ENCODE measurements at regions not wholly inside any gene's neighbourhood (a gene's known extent, or its start where the extent isn't known, plus 50 kb on each side); places are given as distances from the start of the nearest gene placed in this dataset.

GRCh38 chr9:89778100-89779090 is 173.6 kb downstream of the GADD45G start:
- Mint-ChIP-seq H3K27me3 (ENCODE audit: low read depth) (no peaks in the 10 kb centered on the region), H3K9me3 (no peaks in the 10 kb centered on the region), H3K4me1 (ENCODE audit: low read depth) (peaks cover 3% of the 10 kb centered on the region), H3K36me3 (ENCODE audit: insufficient read depth) (no peaks in the 10 kb centered on the region), H3K4me3 (no peak overlapping the region)
- ATAC-seq: no peak
- DNase-seq: no peak

DNA sequence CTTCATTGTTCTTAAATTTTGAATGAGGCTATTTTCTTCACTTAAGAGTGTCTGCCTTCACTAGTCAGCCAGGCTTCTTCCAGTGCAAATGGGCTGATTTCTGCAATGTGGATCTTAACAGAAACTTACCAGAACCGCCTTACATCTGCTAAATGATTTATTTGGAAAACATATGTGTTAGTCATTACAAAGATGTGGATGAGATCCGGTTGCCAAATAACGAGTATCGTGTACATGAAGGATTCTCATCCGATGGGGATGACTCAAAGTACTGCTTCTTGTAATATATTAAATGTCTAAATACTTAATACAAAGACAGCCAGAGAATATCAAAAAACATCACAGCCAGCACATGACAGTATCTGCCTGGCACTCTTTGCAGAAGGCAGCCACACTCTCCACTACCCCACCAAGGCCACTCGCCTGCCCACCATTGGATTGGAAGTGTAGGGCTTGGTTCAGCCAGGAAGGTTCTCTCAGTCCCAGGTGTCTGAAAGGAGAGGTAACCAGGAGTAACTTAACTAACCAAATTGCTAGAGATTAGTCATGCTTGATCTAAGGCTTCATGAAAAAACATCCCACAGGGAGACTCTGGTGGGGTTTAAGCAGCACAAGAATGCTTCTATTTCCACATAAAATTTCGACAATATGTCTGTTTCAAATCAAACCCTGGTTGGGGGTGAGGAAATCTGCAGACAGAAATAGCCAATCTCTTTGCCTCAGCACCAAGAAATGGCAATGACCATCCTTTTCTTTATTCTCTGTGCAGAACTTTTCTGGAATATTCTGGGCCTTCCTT is 174.8 kb downstream of the GADD45G start:
- ATAC-seq (no peak), DNase-seq (no peak)
- Mint-ChIP-seq H3K4me3 (no peak overlapping the region), H3K36me3 (ENCODE audit: insufficient read depth) (no peaks in the 10 kb centered on the region), H3K27me3 (ENCODE audit: low read depth) (no peaks in the 10 kb centered on the region), H3K9me3 (no peaks in the 10 kb centered on the region), H3K4me1 (ENCODE audit: low read depth) (peaks cover 3% of the 10 kb centered on the region)

DNA sequence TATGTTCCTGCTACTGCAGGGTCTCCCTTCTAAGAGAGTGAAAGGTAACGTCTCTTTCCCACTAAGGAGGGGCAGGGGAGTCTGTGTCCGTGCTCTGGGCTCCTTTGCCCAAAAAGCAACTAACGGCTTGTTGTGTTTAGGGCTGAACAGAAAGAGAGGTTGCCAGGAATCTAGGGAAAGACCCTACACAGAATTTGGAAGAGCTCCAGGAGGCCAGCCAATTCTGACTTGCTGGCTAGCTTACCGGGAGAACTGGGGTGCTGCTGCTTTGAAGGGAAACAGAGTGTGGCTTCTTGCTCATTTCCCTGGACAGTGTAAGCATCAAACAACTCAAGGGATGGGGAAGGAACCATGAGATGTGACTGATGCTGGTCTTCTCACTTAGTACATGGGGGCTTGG is 176.1 kb downstream of the GADD45G start:
- H3K4me1 Mint-ChIP-seq (ENCODE audit: low read depth): peaks cover 3% of the 10 kb centered on the region
- no peaks in the 10 kb centered on the region for H3K27me3 Mint-ChIP-seq (ENCODE audit: low read depth)
- no peak for ATAC-seq
- H3K4me3 Mint-ChIP-seq: no peak overlapping the region
- H3K9me3 Mint-ChIP-seq: no peaks in the 10 kb centered on the region
- DNase-seq: no peak
- H3K36me3 Mint-ChIP-seq (ENCODE audit: insufficient read depth): no peaks in the 10 kb centered on the region

GRCh38 chr9:89781838-89782540 is 177.2 kb downstream of the GADD45G start:
- H3K4me1 Mint-ChIP-seq (ENCODE audit: low read depth): peaks cover 3% of the 10 kb centered on the region
- no peak overlapping the region for H3K4me3 Mint-ChIP-seq
- no peaks in the 10 kb centered on the region for H3K27me3 Mint-ChIP-seq (ENCODE audit: low read depth)
- DNase-seq: no peak
- H3K36me3 Mint-ChIP-seq (ENCODE audit: insufficient read depth): no peaks in the 10 kb centered on the region
- H3K9me3 Mint-ChIP-seq: no peaks in the 10 kb centered on the region
- ATAC-seq: no peak

DNA sequence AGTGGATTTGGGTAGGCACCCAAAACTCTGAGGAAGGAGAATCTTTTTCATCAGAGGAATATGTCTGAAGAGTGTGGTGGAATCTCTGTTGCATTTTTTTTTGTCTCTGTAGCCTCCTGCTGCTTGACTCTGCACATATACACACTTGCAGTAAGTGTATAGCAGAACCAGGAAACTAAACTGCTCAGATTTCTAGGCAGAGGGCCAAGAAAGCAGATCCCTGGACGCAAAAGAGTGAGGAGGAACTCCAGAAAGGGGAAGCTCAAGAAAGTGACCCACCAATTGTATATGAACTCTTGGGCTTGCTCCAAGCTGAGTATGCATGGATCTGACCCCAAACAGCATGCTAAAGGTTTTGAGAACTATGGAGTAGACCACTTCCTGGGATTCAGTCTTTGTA is 181.8 kb downstream of the GADD45G start:
- ATAC-seq (no peak), DNase-seq (no peak)
- Mint-ChIP-seq H3K4me1 (ENCODE audit: low read depth) (peaks cover 3% of the 10 kb centered on the region), H3K36me3 (ENCODE audit: insufficient read depth) (no peaks in the 10 kb centered on the region), H3K4me3 (no peak overlapping the region), H3K9me3 (no peaks in the 10 kb centered on the region), H3K27me3 (ENCODE audit: low read depth) (no peaks in the 10 kb centered on the region)

GRCh38 chr9:89787595-89787994 is 182.8 kb downstream of the GADD45G start:
- DNase-seq: no peak
- H3K27me3 Mint-ChIP-seq (ENCODE audit: low read depth): no peaks in the 10 kb centered on the region
- H3K4me3 Mint-ChIP-seq: no peak overlapping the region
- no peaks in the 10 kb centered on the region for H3K9me3 Mint-ChIP-seq
- H3K36me3 Mint-ChIP-seq (ENCODE audit: insufficient read depth): no peaks in the 10 kb centered on the region
- no peak for ATAC-seq
- no peaks in the 10 kb centered on the region for H3K4me1 Mint-ChIP-seq (ENCODE audit: low read depth)

DNA sequence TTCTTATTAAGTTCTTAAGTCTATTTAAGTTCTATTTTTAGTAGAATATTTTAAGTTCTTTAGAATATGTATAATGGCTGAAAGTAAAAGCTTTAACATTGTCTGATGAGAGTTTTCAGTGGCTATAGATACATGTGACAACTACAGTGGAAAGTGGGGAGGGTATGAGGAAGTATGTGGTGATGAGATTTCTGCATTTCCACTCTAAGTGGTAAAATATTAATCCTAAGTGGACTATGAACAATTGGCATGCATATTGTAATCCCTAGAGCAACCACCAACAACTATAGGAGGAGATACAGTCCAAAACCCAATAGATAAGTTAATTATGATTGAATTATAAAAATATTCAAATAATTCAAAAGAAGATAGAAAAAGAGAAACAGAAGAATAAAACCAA is 183.6 kb downstream of the GADD45G start:
- H3K9me3 Mint-ChIP-seq: no peaks in the 10 kb centered on the region
- ATAC-seq (no peak), DNase-seq (no peak)
- H3K4me3 Mint-ChIP-seq: no peak overlapping the region
- no peaks in the 10 kb centered on the region for H3K36me3 Mint-ChIP-seq (ENCODE audit: insufficient read depth)
- H3K27me3 Mint-ChIP-seq (ENCODE audit: low read depth): no peaks in the 10 kb centered on the region
- no peaks in the 10 kb centered on the region for H3K4me1 Mint-ChIP-seq (ENCODE audit: low read depth)

DNA sequence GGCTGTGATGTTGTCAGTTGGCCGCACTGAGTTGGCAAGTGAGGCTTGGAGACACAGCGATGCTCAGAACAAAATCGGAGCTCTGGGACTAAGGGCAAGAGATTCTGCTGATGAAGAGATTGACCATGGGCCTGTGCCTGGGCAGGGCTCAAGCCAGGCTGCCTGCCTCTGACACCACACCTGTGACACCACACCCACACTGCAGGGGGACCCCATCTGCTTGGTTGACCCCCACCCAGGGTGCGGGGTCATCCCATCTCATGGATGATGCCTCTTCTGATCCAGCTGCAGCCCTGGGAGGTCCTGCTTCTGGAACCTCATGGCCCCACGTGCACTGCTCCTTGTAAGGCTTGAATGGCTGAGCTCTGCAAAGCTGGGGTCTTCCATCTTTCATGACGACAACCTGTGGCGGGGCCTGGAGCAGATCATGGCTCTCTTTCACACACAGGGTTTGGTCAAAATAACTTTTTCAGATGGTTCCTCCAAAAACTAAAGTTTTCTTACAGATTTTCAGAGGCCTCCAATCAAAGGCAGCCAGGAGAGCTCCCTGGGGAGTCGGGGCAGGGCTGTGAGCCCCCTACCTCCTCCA is 185.2 kb downstream of the GADD45G start:
- ATAC-seq (no peak), DNase-seq (no peak)
- Mint-ChIP-seq H3K27me3 (ENCODE audit: low read depth) (no peaks in the 10 kb centered on the region), H3K4me3 (no peak overlapping the region), H3K4me1 (ENCODE audit: low read depth) (no peaks in the 10 kb centered on the region), H3K36me3 (ENCODE audit: insufficient read depth) (no peaks in the 10 kb centered on the region), H3K9me3 (no peaks in the 10 kb centered on the region)

DNA sequence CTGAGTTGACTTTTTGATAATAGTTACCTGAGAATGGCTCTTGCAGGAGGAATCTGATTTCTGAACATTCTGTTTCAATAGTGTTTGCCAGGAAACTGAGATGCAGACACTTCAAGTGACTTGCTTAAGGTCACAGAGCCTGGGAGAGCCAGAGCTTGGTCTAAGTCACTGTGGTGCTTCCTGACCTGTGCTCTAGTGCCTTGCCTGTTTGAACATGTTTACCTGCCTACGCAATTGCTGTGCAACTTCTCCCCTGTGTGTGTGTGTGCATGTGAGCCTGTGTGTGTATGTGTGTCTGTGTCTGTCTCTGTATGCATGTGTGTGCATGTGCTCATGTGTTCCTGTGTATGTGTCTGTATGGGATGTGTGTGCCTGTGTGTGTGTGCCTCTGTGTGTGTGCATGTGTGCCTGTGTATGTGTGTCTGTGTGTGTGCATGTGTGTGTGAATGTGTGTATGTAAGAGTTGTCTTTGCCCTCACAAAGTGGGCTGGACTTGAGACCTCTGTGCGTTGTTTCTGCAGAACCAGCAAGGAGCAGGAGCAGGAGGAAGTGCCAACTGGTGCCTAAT is 185.8 kb downstream of the GADD45G start:
- H3K36me3 Mint-ChIP-seq (ENCODE audit: insufficient read depth): no peaks in the 10 kb centered on the region
- H3K9me3 Mint-ChIP-seq: no peaks in the 10 kb centered on the region
- no peak overlapping the region for H3K4me3 Mint-ChIP-seq
- no peaks in the 10 kb centered on the region for H3K27me3 Mint-ChIP-seq (ENCODE audit: low read depth)
- ATAC-seq: no peak
- H3K4me1 Mint-ChIP-seq (ENCODE audit: low read depth): no peaks in the 10 kb centered on the region
- no peak for DNase-seq

DNA sequence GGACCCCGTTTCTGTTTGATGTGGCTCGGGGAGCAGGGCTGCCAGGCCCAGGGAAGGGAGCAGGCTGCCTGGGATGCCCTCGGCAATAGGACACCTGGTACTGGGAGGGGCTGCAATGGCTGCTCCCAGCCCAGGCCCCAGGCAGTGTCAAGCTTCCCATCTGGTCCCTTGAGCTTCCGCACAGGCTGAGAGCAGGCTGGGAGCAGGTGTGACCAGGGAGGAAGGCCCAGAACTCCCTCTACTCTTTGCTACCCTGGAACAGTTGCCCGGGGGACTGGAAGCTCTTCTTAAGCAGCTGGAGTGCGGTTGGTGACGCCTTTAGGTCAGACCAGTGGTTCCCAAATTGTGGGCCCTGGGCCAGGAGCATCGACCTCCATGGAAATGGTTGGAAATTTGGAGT is 186.9 kb downstream of the GADD45G start:
- Mint-ChIP-seq H3K9me3 (no peaks in the 10 kb centered on the region), H3K4me1 (ENCODE audit: low read depth) (no peaks in the 10 kb centered on the region), H3K4me3 (no peak overlapping the region), H3K36me3 (ENCODE audit: insufficient read depth) (no peaks in the 10 kb centered on the region), H3K27me3 (ENCODE audit: low read depth) (no peaks in the 10 kb centered on the region)
- ATAC-seq: no peak
- no peak for DNase-seq

DNA sequence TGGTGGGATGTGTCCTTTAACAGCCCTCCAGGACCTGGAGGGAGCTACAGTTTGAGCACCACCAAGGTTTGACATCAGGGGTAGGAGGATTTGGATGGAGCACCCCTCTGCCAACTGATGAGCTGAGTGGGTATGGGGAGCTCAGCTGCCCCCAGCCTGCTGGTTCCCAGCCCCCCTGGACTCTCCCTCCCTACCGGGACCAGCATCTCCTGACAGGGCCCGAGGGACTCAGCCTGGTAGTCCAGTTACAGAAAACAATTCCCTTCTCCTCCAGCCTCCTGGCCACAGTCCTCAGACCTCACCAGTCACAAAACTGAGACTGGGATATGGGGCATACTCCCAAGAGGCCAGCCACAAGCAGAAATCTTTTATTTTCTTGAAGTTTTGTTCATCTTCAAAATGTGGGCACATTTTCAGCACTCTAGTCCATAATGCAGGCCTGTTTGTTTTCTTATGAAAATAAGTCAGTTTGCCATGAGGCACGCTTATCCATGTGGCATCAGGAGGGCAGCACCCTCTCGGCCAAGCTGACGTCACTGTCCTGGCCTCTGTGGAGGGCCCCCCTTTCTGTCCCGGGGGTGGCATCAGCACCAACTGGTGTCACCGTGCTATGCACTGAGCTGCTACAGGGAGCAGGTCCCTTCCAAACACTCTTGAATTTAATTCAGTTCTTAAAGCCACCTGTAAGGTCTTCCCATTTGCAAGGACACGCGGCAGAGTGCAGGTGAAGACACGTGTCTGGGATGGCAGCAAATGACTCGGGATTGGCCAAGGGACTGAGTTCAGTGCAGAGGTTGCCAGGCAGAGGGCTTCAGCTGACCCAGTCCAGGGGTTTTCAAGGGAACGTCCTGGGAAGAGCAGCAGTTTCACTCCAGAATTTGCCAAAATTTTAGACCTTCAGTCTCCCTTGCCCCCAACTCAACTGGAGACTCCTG is 187.6 kb downstream of the GADD45G start:
- H3K36me3 Mint-ChIP-seq (ENCODE audit: insufficient read depth): no peaks in the 10 kb centered on the region
- no peak overlapping the region for H3K4me3 Mint-ChIP-seq
- DNase-seq (no peak), ATAC-seq (no peak)
- no peaks in the 10 kb centered on the region for H3K4me1 Mint-ChIP-seq (ENCODE audit: low read depth)
- H3K27me3 Mint-ChIP-seq (ENCODE audit: low read depth): no peaks in the 10 kb centered on the region
- H3K9me3 Mint-ChIP-seq: no peaks in the 10 kb centered on the region

DNA sequence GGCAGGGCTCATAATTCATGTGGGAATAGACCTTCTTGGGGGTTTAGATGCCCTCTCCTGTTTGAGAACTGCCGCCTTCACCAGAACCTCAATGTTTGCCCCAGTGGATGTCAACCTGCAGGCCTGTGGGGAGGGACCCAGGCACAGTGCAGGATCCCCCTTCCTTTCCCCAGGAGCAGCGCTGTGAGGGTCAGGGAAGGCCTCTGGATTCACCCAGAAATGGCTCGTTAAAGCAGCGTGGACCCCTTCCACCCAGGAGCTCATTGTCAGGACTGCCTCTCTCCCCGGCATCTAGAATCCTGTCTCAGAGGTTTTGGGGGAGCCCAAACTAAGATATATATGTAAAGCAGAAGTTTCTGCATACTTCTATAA is 188.3 kb downstream of the GADD45G start:
- Mint-ChIP-seq H3K4me3 (no peak overlapping the region), H3K9me3 (no peaks in the 10 kb centered on the region), H3K4me1 (ENCODE audit: low read depth) (no peaks in the 10 kb centered on the region), H3K36me3 (ENCODE audit: insufficient read depth) (no peaks in the 10 kb centered on the region), H3K27me3 (ENCODE audit: low read depth) (no peaks in the 10 kb centered on the region)
- no peak for ATAC-seq
- no peak for DNase-seq

GRCh38 chr9:89793551-89793950 is 188.7 kb downstream of the GADD45G start:
- DNase-seq (no peak), ATAC-seq (no peak)
- Mint-ChIP-seq H3K9me3 (no peaks in the 10 kb centered on the region), H3K4me3 (no peak overlapping the region), H3K36me3 (ENCODE audit: insufficient read depth) (no peaks in the 10 kb centered on the region), H3K27me3 (ENCODE audit: low read depth) (no peaks in the 10 kb centered on the region), H3K4me1 (ENCODE audit: low read depth) (no peaks in the 10 kb centered on the region)

Measured in activated T-cell treated with anti-CD3 and anti-CD28 coated beads, Interleukin-2, amount 50 U/mL, for 4 hours (primary cell).